Activated naive CD4-positive, alpha-beta T cell treated with anti-CD3 and anti-CD28 coated beads, Interleukin-2, amount 50 U/mL, for 72 hours (primary cell): ENCODE measurements at regions not wholly inside any gene's neighbourhood (a gene's known extent, or its start where the extent isn't known, plus 50 kb on each side); places are given as distances from the start of the nearest gene placed in this dataset.
"Not testable (repeated sequence)": the region's sequence is repeated elsewhere in the genome, so short reads cannot be mapped to it uniquely, and the experiment has no call there.

ENCODE experiments used
- ATAC-seq, 2 donors: fragments of 150-1000 bp; cut with Tn5 transposase; 2 replicates each; pipeline ENCODE4 v1.10.0; 2021; ENCODE audit warnings: mild to moderate bottlenecking in 2 of 2, moderate library complexity in 2 of 2
- DNase-seq, 2 donors: peaks; one replicate each; pipeline ENCODE4 v3.0.0; 2021 to 2022; ENCODE audit warnings: low spot score in 2 of 2
- H3K27ac Mint-ChIP-seq, 2 donors: one replicate each; pipeline ENCODE4 v1.8.0; 2022; ENCODE audit warnings: mild to moderate bottlenecking in 2 of 2, mixed read lengths in 2 of 2
- H3K36me3 Mint-ChIP-seq, 2 donors: one replicate each; pipeline ENCODE4 v1.8.0; 2022; ENCODE audit warnings: mixed read lengths in 2 of 2
- H3K9me3 Mint-ChIP-seq, 2 donors: one replicate each; pipeline ENCODE4 v1.8.0; 2022; ENCODE audit warnings: mixed read lengths in 2 of 2

DNA sequence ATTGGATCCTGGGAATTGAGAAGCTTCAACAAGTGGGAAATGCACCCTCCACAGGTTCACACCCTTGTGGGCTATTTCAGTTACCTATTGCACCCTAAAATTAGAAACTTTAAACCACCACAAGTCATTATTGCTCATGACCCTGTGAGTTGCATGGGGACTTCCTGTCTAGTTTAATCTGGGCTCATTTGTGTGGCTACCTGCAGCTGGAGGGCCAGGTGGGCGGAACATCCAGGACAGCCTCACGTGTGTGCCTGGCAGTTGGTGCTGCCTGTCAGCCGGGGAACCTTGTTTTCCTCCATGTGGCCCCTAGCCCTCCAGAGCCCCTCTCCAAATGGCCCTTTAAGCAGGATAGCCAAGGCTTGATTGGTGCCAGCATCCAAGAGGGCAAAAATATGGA, 128.5 kb upstream of the ROPN1B start:
- H3K27ac Mint-ChIP-seq, ATAC-seq, DNase-seq, H3K36me3 Mint-ChIP-seq, H3K9me3 Mint-ChIP-seq: not testable (repeated sequence)

DNA sequence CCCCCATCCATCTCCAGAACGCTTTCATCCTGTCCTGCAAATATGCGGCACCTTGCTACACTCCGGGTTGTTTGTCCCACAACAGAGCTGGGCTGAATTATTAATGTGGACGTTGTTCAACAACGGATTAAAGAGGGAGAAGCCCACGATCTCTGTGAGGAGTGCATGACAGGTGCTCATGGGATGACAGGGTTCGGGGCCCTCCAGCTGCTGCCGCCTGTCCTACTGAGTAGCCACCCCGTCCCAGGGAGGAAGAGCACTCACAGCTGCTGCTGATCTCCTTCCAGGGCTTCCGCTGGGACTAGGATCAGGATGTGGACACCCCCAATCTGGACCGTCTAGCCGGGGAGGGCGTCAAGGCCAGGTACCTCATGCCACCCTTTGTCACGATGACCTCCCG, 121.0 kb upstream of the ROPN1B start:
- DNase-seq, H3K27ac Mint-ChIP-seq, ATAC-seq: not testable (repeated sequence)
- Mint-ChIP-seq H3K36me3 (peaks cover 9 to 14% of the 10 kb centered on the region in 2 donors), H3K9me3 (peaks cover 13 to 20% of the 10 kb centered on the region in 2 donors)

DNA sequence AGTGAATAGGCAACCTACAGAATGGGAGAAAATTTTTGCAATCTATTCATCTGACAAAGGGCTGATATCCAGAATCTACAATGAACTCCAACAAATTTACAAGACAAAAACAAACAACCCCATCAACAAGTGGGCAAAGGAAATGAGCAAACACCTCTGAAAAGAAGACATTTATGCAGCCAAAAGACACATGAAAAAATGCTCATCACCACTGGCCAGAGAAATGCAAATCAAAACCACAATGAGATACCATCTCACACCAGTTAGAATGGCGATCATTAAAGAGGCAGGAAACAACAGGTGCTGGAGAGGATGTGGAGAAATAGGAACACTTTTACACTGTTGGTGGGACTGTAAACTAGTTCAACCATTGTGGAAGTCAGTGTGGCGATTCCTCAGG, 114.0 kb upstream of the ROPN1B start:
- not testable (repeated sequence) for ATAC-seq, DNase-seq, H3K27ac Mint-ChIP-seq, H3K36me3 Mint-ChIP-seq
- H3K9me3 Mint-ChIP-seq = peaks cover 8 to 12% of the 10 kb centered on the region in 2 donors

DNA sequence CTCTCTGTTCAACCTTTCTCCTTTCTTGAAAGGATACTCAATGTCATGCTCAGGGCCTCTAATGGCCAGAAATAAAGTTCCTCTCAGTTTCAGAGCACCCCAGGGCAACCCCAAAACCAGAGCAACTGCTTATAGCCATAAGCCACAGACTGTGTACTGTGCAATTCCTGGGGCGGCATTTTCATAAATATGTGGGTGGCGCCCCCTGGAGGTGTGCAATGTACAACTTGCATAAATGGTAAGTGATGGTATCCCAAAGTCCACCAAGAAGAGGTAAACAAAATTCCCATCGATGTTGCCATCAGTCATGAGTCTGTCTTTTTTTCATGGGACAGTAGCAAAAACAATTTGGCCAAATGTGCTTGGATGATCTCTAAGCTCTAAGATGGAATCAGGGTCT, 108.4 kb upstream of the ROPN1B start:
- not testable (repeated sequence) for ATAC-seq, DNase-seq, H3K27ac Mint-ChIP-seq, H3K9me3 Mint-ChIP-seq, H3K36me3 Mint-ChIP-seq

DNA sequence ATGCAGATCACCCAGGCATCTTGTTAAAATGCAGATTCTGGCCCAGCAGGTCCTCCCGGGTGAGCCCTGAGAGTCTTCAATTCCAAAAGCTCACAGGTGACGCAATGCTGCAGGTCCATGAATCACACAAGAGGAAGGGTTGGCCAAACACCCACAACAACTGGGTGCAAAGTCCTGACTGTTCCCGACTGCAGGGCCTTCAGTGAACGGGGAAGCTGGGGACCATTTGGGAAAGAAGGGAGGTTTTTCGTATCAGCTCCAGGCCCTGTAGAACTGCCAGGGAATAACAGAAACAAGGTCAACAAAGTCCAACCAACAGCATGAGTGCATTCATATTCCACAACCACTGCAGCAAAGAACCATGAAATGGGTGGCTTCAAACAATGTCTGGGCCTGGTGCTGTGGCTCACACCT, 106.1 kb upstream of the ROPN1B start:
- H3K27ac Mint-ChIP-seq, H3K9me3 Mint-ChIP-seq, DNase-seq, ATAC-seq, H3K36me3 Mint-ChIP-seq: not testable (repeated sequence)

DNA sequence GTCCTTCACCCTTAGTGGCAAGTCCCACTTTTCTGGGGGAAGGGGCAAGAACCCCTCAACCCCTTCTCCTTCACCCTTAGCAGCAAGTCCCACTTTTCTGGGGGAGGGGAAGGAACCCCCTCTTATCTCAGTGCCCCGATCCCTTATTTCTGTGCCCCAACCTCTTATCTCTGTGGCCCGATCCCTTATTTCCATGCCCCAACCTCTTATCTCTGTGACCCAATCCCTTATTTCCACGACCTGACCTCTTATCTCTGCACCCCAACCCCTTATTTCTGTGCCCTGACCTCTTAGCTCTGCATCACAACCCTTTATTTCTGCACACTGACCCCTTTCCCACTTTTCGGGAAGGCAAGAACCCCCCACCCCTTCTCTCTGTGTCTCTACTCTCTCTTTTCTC, 104.4 kb upstream of the ROPN1B start:
- H3K36me3 Mint-ChIP-seq, H3K9me3 Mint-ChIP-seq, ATAC-seq, DNase-seq: not testable (repeated sequence)
- peak overlapping the region in 1 of 2 donors; percentile 26 for H3K27ac Mint-ChIP-seq

DNA sequence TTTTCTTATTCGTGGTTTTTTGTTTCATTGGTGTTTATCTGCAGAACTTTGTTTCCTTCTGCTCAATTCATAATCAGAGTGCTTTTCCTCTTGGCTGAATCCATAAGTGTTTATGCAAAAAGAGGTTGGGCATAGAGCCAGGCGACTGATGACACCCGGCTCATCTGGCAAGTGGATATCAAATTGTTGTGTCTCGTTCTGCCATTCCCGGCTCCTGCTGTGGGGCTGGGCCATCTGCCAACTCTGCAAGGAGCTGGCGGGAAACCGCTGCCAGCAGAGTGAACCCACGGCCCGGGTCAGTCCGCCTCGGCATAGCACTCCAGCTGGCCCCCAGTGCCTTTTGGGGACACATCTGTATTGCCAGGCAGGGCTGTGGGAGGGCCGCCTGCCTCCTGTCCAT, 83.0 kb upstream of the ROPN1B start:
- not testable (repeated sequence) for DNase-seq, H3K27ac Mint-ChIP-seq, ATAC-seq
- Mint-ChIP-seq H3K36me3 (peaks cover 6 to 37% of the 10 kb centered on the region in 2 donors), H3K9me3 (peaks cover 0 to 19% of the 10 kb centered on the region in 2 donors)

DNA sequence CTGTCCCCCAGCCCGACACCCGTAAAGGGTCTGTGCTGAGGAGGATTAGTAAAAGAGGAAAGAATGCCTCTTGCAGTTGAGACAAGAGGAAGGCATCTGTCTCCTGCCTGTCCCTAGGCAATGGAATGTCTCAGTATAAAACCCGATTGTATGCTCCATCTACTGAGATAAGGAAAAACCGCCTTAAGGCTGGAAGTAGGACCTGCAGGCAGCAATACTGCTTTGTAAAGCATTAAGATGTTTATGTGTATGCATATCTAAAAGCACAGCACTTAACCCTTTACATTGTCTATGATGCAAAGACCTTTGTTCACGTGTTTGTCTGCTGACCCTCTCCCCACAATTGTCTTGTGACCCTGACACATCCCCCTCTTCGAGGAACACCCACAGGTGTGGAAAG, 69.8 kb upstream of the ROPN1B start:
- not testable (repeated sequence) for ATAC-seq

DNA sequence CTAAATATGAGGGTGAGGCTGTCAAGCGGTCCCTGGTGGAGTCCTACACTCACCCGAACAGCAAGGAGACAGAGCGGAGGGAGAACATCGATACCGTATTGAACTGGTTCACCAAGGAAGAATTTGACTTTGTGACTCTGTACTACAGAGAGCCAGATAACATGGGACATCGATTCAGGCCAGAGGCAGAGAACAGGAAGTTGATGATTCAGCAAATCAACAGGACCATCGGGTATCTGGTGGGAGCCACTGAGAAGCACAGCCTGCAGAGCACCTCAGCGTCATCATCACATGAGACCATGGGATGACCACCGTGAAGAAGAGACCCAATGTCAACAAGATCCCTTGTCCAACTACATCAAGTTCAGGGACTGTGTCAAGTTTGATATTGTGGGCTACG, 67.5 kb upstream of the ROPN1B start:
- not testable (repeated sequence) for H3K9me3 Mint-ChIP-seq, DNase-seq, H3K36me3 Mint-ChIP-seq, ATAC-seq
- peak overlapping the region in 1 of 2 donors; percentile 5 for H3K27ac Mint-ChIP-seq

More for the DNA sequence above, 69.8 kb upstream of the ROPN1B start:
- not testable (repeated sequence) for H3K36me3 Mint-ChIP-seq, DNase-seq, H3K9me3 Mint-ChIP-seq, H3K27ac Mint-ChIP-seq

DNA sequence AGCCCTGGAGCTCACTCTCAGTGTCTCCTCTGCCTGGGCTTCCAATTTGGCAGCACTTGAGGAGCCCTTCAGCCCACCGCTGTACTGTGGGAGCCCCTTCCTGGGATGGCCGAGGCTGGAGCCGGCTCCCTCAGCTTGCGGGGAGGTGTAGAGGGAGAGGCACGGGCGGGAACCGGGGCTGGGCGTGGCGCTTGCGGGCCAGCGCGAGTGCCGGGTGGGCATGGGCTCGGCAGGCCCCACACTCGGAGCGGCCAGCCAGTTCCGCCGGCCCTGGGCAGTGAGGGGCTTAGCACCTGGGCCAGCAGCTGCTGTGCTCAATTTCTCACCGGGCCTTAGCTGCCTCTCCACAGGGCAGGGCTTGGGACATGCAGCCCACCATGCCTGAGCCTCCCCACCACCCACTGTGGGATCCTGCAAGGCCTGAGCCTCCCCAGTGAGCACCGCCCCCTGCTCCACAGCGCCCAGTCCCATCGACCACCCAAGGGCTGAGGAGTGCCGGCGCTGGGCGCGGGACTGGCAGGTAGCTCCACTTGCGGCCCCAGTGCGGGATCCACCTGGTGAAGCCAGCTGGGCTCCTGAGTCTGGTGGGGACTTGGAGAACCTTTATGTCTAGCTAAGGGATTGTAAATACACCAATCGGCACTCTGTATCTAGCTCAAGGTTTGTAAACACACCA, 65.1 kb upstream of the ROPN1B start:
- H3K27ac Mint-ChIP-seq, H3K9me3 Mint-ChIP-seq, ATAC-seq, H3K36me3 Mint-ChIP-seq, DNase-seq: not testable (repeated sequence)

DNA sequence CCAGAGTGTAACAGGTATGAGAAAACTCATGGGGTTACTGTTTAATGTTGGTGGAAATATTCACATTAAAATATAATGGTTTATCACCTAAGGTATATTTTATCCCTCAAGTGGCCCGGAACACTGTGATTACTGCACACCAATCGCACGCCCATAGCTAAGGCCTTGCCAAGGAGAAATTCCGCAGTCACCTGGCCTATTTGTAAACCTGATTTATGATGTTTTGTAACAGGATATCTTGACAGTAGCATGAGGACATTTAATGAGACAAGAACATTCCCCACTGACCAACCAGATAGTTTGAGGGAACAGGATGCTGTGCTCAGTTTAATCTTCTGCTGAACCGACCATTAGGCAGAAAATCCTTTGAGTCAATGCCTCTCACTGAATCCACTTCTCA, 61.7 kb upstream of the ROPN1B start:
- DNase-seq, ATAC-seq, H3K36me3 Mint-ChIP-seq, H3K9me3 Mint-ChIP-seq, H3K27ac Mint-ChIP-seq: not testable (repeated sequence)

DNA sequence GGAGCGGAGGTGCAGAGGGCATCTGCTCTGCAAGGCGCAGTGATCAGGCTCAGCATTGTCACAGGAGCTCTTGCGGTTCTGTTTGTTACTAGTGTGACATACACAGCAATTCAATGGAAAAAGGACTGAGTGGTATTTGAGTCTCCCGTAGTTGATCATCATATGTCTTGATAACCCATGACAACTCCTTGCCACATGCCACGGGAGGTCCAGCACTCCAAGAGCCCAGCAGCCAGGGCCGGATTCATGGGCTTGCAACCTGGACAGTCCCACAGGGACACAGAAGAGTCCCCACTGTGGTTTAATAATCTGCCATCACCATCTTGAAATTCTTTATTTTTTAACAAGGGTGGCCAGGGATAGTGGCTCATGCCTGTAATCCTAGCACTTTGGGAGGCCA, 58.1 kb upstream of the ROPN1B start:
- not testable (repeated sequence) for DNase-seq, H3K9me3 Mint-ChIP-seq, H3K27ac Mint-ChIP-seq, H3K36me3 Mint-ChIP-seq, ATAC-seq

DNA sequence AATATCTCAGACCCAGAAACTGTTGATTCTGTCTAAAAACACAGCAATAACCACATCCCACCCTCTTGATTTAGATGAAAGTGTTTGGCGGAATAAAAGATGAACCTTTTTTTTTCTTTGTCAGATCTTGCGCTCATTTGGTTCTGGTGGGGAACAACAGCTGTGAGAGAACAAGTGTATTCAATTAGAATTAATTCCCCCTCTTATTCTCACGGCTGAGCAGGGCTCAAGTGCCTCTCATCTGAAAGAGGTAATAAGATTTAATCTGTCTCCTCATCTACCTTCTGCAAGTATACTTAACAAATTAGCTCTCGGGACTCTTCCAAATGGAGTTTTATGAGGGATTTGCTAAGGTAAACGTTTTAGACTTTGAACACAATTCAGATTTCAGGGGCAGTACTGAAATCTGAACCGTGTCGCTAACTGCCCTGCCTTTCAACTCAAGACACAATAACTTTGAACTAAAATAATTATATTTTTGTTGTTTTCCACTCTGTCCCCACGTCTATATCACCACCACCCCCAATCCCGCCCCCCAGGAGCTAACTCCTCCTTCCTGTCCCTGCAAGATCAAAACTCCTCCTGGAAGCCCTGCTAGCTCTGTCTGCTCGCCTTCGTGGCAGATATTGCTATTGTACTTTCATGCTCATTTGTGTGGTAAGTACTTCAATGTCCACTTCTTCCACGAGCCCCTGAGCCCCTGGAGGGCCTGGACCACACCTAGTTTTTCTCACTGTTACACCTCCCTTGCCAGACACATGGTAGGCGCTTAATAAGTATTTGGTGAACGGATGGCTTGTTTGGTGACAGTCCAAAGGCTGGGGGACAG, 54.2 kb upstream of the ROPN1B start:
- H3K9me3 Mint-ChIP-seq, ATAC-seq, DNase-seq, H3K36me3 Mint-ChIP-seq: not testable (repeated sequence)
- peak overlapping the region; percentile 86 to 87 for H3K27ac Mint-ChIP-seq

DNA sequence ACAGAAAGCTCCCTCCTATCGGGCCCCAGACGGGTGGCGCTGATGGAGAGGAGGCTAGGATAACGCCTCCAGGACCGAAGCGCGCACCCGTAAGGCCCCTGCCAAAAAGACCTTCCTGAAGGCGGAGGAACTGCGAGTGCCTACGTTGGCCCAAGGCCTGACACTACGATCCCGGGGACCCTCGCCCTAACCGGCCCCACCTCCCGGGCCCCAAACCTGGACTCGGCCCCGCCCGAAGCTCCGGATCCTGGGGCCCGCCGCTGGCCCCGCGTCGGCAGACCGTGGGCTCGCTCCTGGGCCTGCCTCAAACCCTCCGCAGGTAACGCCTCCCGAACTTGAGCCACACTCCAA, 53.6 kb upstream of the ROPN1B start:
- DNase-seq, H3K9me3 Mint-ChIP-seq, ATAC-seq, H3K36me3 Mint-ChIP-seq: not testable (repeated sequence)
- peak overlapping the region; percentile 87 to 88 for H3K27ac Mint-ChIP-seq

DNA sequence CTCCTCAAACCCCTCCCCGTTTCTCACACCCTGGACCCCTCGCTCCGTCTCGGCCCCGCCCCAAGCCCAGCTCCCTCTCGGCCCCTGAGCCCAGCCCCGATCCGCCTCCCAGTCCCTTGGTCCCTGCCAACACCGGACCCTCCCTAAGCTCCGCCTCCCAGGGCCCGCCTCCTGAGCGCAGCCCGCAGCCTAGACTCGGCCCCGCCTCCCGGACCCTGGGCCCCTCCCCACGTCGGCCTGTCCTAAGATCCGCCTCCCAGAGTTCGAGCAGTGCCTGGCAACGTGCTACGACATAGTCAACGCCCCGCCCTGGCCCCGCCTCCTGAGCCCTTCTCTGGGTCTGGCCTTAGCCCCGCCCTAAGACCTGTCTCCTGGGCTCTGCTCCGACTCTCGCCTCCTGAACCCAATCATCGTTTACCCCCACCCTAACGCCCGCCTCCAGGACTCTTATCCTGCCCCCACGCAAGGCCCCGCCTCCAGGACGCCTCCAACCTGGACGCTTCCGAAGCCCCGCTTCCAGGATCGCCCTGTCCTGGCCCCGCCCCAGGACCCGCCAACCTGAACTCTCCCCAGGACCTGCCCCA, 53.1 kb upstream of the ROPN1B start:
- peak; percentile 77 to 79 for ATAC-seq
- H3K9me3 Mint-ChIP-seq, H3K36me3 Mint-ChIP-seq: not testable (repeated sequence)
- peak; percentile 99 to 100 for DNase-seq
- H3K27ac Mint-ChIP-seq = peak overlapping the region; percentile 87 to 88

DNA sequence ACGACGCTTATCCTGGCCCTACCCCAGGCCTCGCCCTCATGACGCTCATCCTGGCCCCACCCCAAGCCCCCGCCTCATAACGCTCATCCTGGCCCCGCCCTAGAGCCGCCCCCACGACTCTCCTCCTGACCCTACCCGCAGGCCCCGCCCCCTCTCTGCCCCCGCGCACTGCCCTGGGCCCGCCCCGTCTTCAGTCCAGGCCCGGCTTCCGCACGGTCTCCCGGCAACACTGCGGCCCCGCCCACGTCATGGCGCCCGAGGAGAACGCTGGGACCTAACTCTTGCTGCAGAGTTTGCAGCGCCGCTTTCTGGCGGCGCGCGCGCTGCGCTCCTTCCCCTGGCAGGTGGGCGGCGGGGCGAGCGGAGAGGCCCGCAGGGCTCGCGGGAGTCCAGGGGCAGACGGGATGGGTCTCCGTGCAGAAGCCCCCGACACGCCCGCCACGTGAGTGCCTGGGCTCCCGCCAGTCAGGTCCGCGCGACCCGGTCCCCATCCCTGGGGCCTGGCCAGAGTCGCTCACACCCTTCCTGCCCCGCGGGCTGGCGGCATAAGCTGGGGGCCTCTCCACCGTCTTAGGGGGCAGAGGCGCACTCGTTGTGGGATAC, 52.5 kb upstream of the ROPN1B start:
- no peaks in the 10 kb centered on the region for H3K36me3 Mint-ChIP-seq
- H3K27ac Mint-ChIP-seq = peak overlapping the region; percentile 87 to 88
- ATAC-seq (peak; percentile 91 to 95), DNase-seq (peak; percentile 93 to 95)
- H3K9me3 Mint-ChIP-seq = no peaks in the 10 kb centered on the region

DNA sequence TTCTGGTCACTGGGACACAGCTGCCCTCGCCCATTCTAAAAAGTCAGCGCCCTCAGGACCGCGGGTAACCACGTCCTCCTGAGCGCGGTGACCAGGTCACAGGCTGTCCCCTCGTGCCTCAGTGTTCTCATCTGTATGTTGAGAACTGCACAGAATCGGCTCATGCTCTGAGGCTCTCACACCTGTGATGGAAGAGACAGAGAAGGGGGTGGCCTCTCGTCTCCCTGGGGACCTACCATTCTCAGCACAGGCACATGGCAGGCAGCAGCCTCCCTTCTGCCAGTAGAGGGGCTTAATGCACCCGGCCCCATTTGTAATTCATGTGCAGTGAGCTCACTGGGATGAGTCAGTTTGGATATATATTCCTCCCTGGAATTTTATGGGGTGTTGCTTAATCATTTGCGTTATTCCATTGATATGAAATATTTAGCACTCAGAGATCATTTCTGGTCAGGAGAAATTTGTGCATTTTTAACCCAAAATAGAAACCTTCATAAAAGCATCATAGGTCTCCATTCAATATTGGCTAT, 51.9 kb upstream of the ROPN1B start:
- DNase-seq = peak in 1 of 2 donors; percentile 21
- not testable (repeated sequence) for ATAC-seq, H3K36me3 Mint-ChIP-seq, H3K9me3 Mint-ChIP-seq
- H3K27ac Mint-ChIP-seq = peak overlapping the region in 1 of 2 donors; percentile 87
